Left cardiac atrium (tissue), 4 donors: ENCODE measurements at regions not wholly inside any gene's neighbourhood (a gene's known extent, or its start where the extent isn't known, plus 50 kb on each side); places are given as distances from the start of the nearest gene placed in this dataset.

Source experiments
- ATAC-seq, 2 donors: fragments of 200-7000 bp; cut with Tn5 transposase; one replicate each; pipeline ENCODE4 v1.9.1; 2020; ENCODE audit warnings: mild to moderate bottlenecking in 2 of 2, moderate library complexity in 2 of 2
- DNase-seq: peaks from one replicate; pipeline ENCODE4 v3.0.0-alpha.2; 2020
- intact Hi-C, 2 donors: fragments of 100-400 bp; cut with DNase I; formaldehyde crosslinking; loops; one replicate each; pipeline versions ENCODE4 v1.14.1 to v1.15.1; 2022 to 2023
- donor health status: DM: no; HTN: yes; CAD: no.
- donor health status: DM: no; HTN: yes; CAD: no; lungs with severe emphysema.
- donor health status: DM: yes; HTN: yes; CAD: no.
- donor health status: Dilated cardiomyopathy.

DNA sequence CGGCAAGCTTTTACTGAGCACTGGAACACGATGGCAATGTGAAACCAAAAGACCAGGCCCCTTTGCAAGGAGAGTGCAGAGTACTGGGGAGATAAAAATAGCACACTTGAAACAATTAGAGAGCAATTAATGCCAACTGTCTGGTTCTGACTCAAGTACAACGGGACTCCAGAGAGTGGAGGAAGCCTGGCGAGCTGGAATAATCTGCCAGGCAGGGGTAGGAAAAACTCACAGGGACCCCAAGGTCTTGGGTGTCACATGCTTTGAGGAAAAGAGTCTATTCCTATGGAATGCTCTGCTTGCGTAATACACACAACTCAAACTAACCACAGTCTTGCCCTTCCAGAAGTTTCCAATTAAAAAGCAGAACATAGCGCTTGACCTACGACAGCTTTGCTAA lies 113.0 kb upstream of the CLMP start:
- peak; percentile 84 to 90 for ATAC-seq
- intact Hi-C loops: loop anchor here in 1 of 2 donors (10.0 kb wide), 1 partner anchor 97 kb away; no protein-coding TSS in a partner anchor
- DNase-seq: no peak

GRCh38 chr11:123307276-123307675 lies 112.2 kb upstream of the CLMP start:
- peak in 1 of 2 donors; percentile 17 for ATAC-seq
- no peak for DNase-seq
- intact Hi-C loops: loop anchor here in 1 of 2 donors (10.0 kb wide), 1 partner anchor 98 kb away; no protein-coding TSS in a partner anchor

DNA sequence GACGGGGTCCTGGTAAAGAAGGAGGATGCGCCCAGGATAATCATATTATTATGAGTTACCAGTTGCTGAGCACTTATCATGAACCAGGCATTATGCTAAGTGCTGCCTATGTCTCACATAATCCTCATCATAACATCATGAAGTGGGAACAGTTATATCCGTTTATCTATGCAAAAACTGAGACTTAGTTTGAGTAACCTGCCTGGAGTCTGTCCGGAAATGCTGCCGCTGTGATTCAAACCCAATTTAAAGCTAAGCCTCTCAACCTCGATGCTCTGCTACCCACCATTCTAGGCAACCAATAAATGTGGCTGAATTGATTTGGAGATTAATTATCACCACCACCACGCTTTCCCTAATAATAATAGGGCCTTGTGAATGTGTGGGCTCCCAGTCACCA lies 111.5 kb upstream of the CLMP start:
- intact Hi-C loops: loop anchor here in 1 of 2 donors (10.0 kb wide), 1 partner anchor 98 kb away; no protein-coding TSS in a partner anchor
- ATAC-seq (no peak), DNase-seq (no peak)

GRCh38 chr11:123305601-123306375 lies 110.7 kb upstream of the CLMP start:
- DNase-seq: no peak
- ATAC-seq: no peak
- intact Hi-C loops: loop anchor here in 1 of 2 donors (10.0 kb wide), 1 partner anchor 99 kb away; no protein-coding TSS in a partner anchor

GRCh38 chr11:123304828-123305466 lies 109.9 kb upstream of the CLMP start:
- DNase-seq: no peak
- intact Hi-C loops: loop anchor here (5.0 to 10.0 kb wide), 2 partner anchors 100 to 172 kb away; no protein-coding TSS in a partner anchor
- peak in 1 of 2 donors; percentile 12 for ATAC-seq

DNA sequence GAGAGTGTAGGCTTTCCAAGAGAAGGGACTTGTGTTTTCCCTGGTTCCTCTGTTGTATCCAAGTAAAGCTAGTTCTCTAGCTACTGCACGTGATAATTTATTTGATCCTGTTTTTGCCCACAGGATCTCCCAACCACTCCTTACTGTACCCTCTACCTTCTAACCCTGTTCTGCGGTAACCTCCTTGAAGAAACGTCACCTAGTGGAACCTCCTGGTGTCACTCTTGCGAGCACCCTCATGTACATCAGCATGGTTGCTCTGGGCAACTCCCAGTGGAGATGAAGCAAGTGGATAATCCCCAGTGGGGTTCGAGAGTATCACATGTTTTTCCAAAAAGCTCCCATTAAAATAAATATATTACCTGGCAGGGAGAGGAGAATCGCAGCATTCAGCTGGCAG lies 108.9 kb upstream of the CLMP start:
- intact Hi-C loops: loop anchor here (5.0 to 10.0 kb wide), 2 partner anchors 101 to 173 kb away; no protein-coding TSS in a partner anchor
- no peak for DNase-seq
- ATAC-seq: no peak

DNA sequence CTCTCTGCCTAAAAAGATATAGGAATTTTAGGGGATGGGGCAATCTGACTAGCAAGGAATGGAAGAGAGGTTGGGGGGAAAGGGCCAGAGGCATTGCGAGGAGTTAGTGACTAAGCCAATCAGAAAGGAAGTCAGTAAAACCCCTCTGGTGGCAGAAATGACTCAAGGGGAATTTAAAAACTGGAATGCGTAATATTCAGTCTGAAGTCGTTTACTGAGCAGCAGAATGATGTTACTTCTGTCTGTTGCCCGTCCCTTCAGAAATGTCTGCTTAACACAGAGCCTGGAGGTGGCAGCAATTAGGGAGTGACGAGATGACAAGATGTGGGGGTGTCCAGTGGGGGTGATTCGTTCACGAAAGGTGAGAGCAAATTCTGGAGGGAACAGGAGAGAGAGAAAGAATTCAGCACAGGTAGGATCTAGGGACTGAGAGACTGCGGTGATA lies 107.7 kb upstream of the CLMP start:
- DNase-seq (no peak), ATAC-seq (no peak)
- intact Hi-C loops: loop anchor here (5.0 to 10.0 kb wide), 2 partner anchors 102 to 175 kb away; no protein-coding TSS in a partner anchor

DNA sequence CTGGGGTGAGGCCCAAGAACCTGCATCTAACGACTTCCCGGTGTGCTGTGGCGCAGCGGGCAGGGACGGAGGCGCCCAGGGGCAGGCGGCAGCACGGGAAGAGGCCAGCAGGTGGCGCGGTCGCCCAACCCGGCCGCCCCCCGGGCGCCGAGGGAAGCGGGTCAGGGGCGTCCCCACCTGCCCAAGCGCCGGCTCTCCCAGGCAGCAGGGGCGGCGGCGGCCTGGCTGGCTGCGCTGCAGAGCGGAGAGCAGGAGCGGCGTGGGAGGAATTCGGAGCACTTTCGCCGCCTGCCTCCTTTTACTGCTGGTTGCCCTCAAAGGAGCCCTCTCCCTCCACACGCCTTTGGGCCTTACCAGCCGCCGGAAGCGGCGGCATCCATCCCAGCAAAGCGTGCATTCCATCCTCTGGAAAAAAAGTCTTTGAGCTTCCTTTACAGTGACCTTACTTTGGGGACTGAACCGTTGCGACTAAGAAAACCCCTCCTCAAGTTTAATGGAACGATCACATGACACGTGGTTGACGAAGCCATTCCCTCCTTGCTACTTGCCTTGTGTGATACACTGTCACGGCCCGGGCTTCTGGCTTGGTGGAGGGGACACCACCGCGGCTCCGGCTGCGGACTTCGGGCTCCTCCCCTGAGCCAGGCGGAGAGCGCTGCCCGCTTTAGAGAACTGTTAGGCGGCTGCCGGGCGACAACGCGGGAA lies 106.8 kb upstream of the CLMP start:
- ATAC-seq: peak; percentile 93 to 94
- DNase-seq: peak; percentile 58
- intact Hi-C loops: loop anchor here (2.0 to 10.0 kb wide), 4 partner anchors 57 to 177 kb away; no protein-coding TSS in a partner anchor

GRCh38 chr11:123301013-123301591 lies 106.1 kb upstream of the CLMP start:
- intact Hi-C loops: loop anchor here (2.0 to 10.0 kb wide), 4 partner anchors 58 to 178 kb away; no protein-coding TSS in a partner anchor
- ATAC-seq (no peak), DNase-seq (no peak)

GRCh38 chr11:123299721-123300120 lies 104.7 kb upstream of the CLMP start:
- no peak for DNase-seq
- intact Hi-C loops: loop anchor here (2.0 to 10.0 kb wide), 4 partner anchors 59 to 179 kb away; no protein-coding TSS in a partner anchor
- ATAC-seq: no peak

GRCh38 chr11:123298488-123299447 lies 103.7 kb upstream of the CLMP start:
- no peak for ATAC-seq
- intact Hi-C loops: no loop called here
- no peak for DNase-seq

- intact Hi-C loops: no loop called here
- ATAC-seq: no peak
- DNase-seq: no peak
Measured at GRCh38 chr11:123292647-123293046, 97.6 kb upstream of the CLMP start.

GRCh38 chr11:123291201-123291869 lies 96.3 kb upstream of the CLMP start:
- no peak for DNase-seq
- intact Hi-C loops: no loop called here
- ATAC-seq: no peak

DNA sequence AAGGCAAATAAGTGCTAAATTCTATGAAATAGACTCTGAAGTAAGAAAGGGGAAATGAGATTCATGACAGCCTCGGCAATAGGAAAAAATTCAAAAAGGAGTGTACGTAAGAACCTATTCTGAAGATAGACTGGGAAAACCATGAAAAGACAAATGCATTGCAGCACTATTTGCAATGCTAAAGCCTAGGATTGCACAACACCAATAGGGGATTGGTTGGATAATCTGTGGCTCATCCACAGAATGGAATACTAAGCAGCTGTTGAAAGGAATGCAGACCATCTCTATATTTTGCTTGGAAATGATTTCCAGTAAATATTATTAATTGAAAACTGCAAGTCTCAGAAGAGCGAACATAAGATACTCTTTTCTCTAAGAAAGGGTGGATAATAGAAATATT lies 91.7 kb upstream of the CLMP start:
- DNase-seq (no peak), ATAC-seq (peak in 1 of 2 donors; percentile 53)
- intact Hi-C loops: no loop called here

DNA sequence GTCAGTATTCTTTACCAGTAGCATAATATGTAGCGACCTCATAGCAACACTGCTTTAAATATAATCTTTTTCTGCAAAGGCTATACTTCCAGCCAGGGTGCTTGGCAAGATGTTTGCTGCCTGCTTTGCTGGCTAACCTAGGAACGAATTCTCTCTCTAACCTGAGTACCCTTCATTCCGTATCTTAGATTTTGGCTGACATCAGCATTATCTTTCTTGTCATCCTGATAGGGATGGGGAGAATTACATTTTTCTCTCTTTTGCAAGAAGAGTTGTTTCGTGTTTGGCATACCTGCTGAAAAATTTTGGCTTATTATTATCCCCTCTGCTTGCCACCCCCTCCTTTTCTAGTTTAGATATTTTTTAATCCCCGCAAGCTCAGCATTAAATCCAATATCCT lies 91.2 kb upstream of the CLMP start:
- intact Hi-C loops: no loop called here
- ATAC-seq: no peak
- DNase-seq: no peak

DNA sequence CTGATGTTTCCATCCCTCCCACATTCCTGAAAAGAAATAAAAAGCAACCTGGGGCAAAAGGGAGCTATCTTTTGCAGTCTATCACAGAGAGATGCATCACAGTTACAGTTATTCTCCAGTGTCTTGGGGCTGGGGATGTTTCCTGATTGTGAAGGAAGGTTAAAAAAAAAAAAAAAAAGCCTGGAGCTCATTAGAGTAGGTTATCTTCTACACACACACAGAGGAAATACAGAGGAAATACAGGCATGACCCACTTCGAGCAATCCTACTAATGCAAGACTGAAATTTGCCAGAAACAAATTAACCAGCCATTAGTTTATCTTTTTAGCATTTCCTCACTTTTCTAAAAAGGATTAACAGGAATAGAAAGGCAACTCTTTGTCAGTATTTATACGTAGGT lies 89.4 kb upstream of the CLMP start:
- no peak for DNase-seq
- no peak for ATAC-seq
- intact Hi-C loops: no loop called here

DNA sequence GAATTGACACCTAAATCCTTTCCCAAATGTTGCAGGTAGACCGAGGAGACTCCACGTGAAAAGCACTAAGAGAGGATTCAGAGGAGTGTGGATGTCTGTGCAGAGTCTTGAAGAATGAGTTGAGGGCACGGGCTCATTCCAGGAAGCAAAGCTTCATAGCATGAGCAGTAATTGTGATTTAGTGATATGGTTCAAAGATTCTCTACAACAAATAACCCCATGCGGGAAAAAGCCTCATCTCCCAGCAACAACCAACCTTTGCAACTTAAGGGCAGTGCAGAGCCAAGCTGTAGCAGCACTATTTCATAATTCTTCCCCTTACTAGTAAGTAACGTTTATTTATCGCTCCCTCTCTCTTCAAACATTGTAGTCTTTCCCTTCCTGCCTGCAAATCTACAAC lies 87.5 kb upstream of the CLMP start:
- DNase-seq (no peak), ATAC-seq (no peak)
- intact Hi-C loops: no loop called here
